CD14-positive monocyte (primary cell): ENCODE measurements at regions not wholly inside any gene's neighbourhood (a gene's known extent, or its start where the extent isn't known, plus 50 kb on each side); places are given as distances from the start of the nearest gene placed in this dataset.
A peak's percentile ranks its signal among the peaks of the same experiment; 100 is the strongest.

Experiments
- DNase-seq, 3 donors: peaks; one replicate each; pipeline ENCODE4 v3.0.0-alpha.2; 2011 to 2022
- H2AFZ ChIP-seq: 2 replicates; pipeline ENCODE4 v1.6.0; 2012; ENCODE audit warnings: mild to moderate bottlenecking, low read depth, low read length, inconsistent platforms; ENCODE audit not compliant: insufficient read depth, poor library complexity, severe bottlenecking
- H3K27ac ChIP-seq, 2 donors: 1 replicate in 1 of 2; 2 replicates in 1 of 2; pipeline ENCODE4 v1.5.1; 2012 to 2013; ENCODE audit warnings: low read length in 2 of 2, control low read depth in 1 of 2, inconsistent platforms in 1 of 2, low read depth in 1 of 2, mild to moderate bottlenecking in 1 of 2
- H3K27me3 ChIP-seq, 2 donors: one replicate each; pipeline versions ENCODE4 v1.6.0 to v1.6.1; 2011 to 2013; ENCODE audit warnings: low read length in 2 of 2; ENCODE audit not compliant: control insufficient read depth in 2 of 2, insufficient read depth in 2 of 2
- H3K36me3 ChIP-seq, 2 donors: replicated peaks in 1 of 2; 1 replicate in 1 of 2; 2 replicates in 1 of 2; pipeline versions ENCODE4 v1.5.1 to v1.6.1; 2012 to 2013; ENCODE audit warnings: low read length in 2 of 2, control low read depth in 1 of 2, inconsistent platforms in 1 of 2, mild to moderate bottlenecking in 1 of 2; ENCODE audit not compliant: insufficient read depth in 2 of 2, control insufficient read depth in 1 of 2
- H3K4me1 ChIP-seq, 2 donors: 1 replicate in 1 of 2; 2 replicates in 1 of 2; pipeline versions ENCODE4 v1.5.1 to v1.6.1; 2012 to 2013; ENCODE audit warnings: low read length in 2 of 2, control low read depth in 1 of 2, inconsistent platforms in 1 of 2, mild to moderate bottlenecking in 1 of 2, moderate library complexity in 1 of 2; ENCODE audit not compliant: insufficient read depth in 2 of 2, control insufficient read depth in 1 of 2
- H3K4me2 ChIP-seq: replicated peaks from 2 replicates; pipeline ENCODE3; 2012; ENCODE audit warnings: low read length, moderate library complexity, mild to moderate bottlenecking; ENCODE audit not compliant: poor library complexity, severe bottlenecking; ENCODE audit errors: extremely low read depth
- H3K4me3 ChIP-seq, 3 experiments: fragments of 200-600 bp in 1 of 3; sonication (generic) in 1 of 3; replicated peaks in 1 of 3; 1 replicate in 2 of 3; 2 replicates in 1 of 3; pipeline ENCODE4 v1.5.1; 2011 to 2013; ENCODE audit warnings: low read length in 3 of 3, mild to moderate bottlenecking in 3 of 3, control low read depth in 2 of 3, low read depth in 2 of 3, inconsistent platforms in 1 of 3, moderate library complexity in 1 of 3
- H3K79me2 ChIP-seq: 2 replicates; pipeline ENCODE4 v1.6.0; 2012; ENCODE audit warnings: mild to moderate bottlenecking, control low read depth, inconsistent platforms, low read length, moderate library complexity; ENCODE audit not compliant: insufficient read depth
- H3K9ac ChIP-seq: 2 replicates; pipeline ENCODE4 v1.6.0; 2017; ENCODE audit warnings: low read length, mild to moderate bottlenecking; ENCODE audit not compliant: insufficient read depth, poor library complexity, severe bottlenecking
- H3K9me3 ChIP-seq, 2 donors: replicated peaks in 1 of 2; 1 replicate in 1 of 2; 2 replicates in 1 of 2; pipeline versions ENCODE4 v1.5.1 to v1.6.1; 2012 to 2013; ENCODE audit warnings: low read length in 2 of 2, control low read depth in 1 of 2; ENCODE audit not compliant: control insufficient read depth in 1 of 2, insufficient read depth in 1 of 2
- H4K20me1 ChIP-seq: 2 replicates; pipeline ENCODE4 v1.6.0; 2012; ENCODE audit warnings: mild to moderate bottlenecking, low read length, control low read depth, moderate library complexity; ENCODE audit not compliant: insufficient read depth
- H3K27ac Mint-ChIP-seq, 7 donors: one replicate each; pipeline ENCODE4 v1.8.0; 2020; ENCODE audit warnings: mild to moderate bottlenecking in 7 of 7, mixed read lengths in 7 of 7, moderate library complexity in 6 of 7, inconsistent platforms in 2 of 7
- H3K27me3 Mint-ChIP-seq, 3 donors: one replicate each; pipeline ENCODE4 v1.8.0; 2021 to 2022; ENCODE audit warnings: low read depth in 3 of 3, mild to moderate bottlenecking in 3 of 3, mixed read lengths in 3 of 3, moderate library complexity in 3 of 3, inconsistent platforms in 1 of 3
- H3K36me3 Mint-ChIP-seq, 2 donors: one replicate each; pipeline ENCODE4 v1.8.0; 2020; ENCODE audit warnings: mixed read lengths in 2 of 2, inconsistent platforms in 1 of 2, mild to moderate bottlenecking in 1 of 2
- H3K4me1 Mint-ChIP-seq: one replicate; pipeline ENCODE4 v1.8.0; 2020; ENCODE audit warnings: mild to moderate bottlenecking, mixed read lengths
- H3K4me3 Mint-ChIP-seq, 2 donors: one replicate each; pipeline ENCODE4 v1.8.0; 2020; ENCODE audit warnings: mild to moderate bottlenecking in 2 of 2, mixed read lengths in 2 of 2, moderate library complexity in 1 of 2
- H3K9me3 Mint-ChIP-seq, 7 donors: one replicate each; pipeline ENCODE4 v1.8.0; 2020 to 2022; ENCODE audit warnings: mixed read lengths in 7 of 7, mild to moderate bottlenecking in 6 of 7, moderate library complexity in 6 of 7, inconsistent platforms in 2 of 7
- CTCF ChIP-seq: fragments of 200-600 bp; IDR thresholded peaks from one replicate; pipeline ENCODE4 v1.8.0; 2022; ENCODE audit warnings: antibody characterized with exemption, mild to moderate bottlenecking
- WGBS: methylation state at CpG from one replicate; pipeline ENCODE4 v1.1.5; 2013; ENCODE audit warnings: missing lambda C conversion rate; ENCODE audit not compliant: insufficient coverage; 5-methylcytosine and 5-hydroxymethylcytosine counted together
- intact Hi-C, 2 donors: fragments of 100-400 bp; cut with micrococcal nuclease; formaldehyde crosslinking; loops; one replicate each; pipeline versions ENCODE4 v1.15.0 to v1.15.1; 2023

- 60% methylated on average over 1 of the region's 6 CpGs for WGBS
- H3K4me3 ChIP-seq, result no peak overlapping the region
- Mint-ChIP-seq H3K36me3 (no peaks in the 10 kb centered on the region), H3K4me3 (no peak overlapping the region), H3K4me1 (peaks cover 4% of the 10 kb centered on the region), H3K9me3 (no peaks in the 10 kb centered on the region), H3K27ac (no peak overlapping the region), H3K27me3 (peaks cover 0 to 2% (median 0%) of the 10 kb centered on the region in 3 donors)
- no peaks in the 10 kb centered on the region for H3K36me3 ChIP-seq
- intact Hi-C loops, result no loop called here
- H2AFZ ChIP-seq, result no peak overlapping the region
- no peak overlapping the region for H3K27ac ChIP-seq
- H3K9ac ChIP-seq, result no peak overlapping the region
- no peaks in the 10 kb centered on the region for H4K20me1 ChIP-seq
- H3K79me2 ChIP-seq, result no peaks in the 10 kb centered on the region
- no peak overlapping the region for H3K4me2 ChIP-seq
- no peaks in the 10 kb centered on the region for H3K9me3 ChIP-seq
- H3K4me1 ChIP-seq, result no peaks in the 10 kb centered on the region
- TF ChIP-seq CTCF, result no peak
- no peaks in the 10 kb centered on the region for H3K27me3 ChIP-seq
- DNase-seq, result no peak
Measured at GRCh38 chr4:89641367-89641687, 195.6 kb downstream of the SNCA start.

- peak in 1 of 3 donors; percentile 3 for DNase-seq
- H3K27ac ChIP-seq, result no peak overlapping the region
- H3K9me3 Mint-ChIP-seq, result no peaks in the 10 kb centered on the region
- no peak overlapping the region for H3K27ac Mint-ChIP-seq
- no peak overlapping the region for H3K4me3 ChIP-seq
- peaks cover 4% of the 10 kb centered on the region for H3K4me1 Mint-ChIP-seq
- no peak overlapping the region for H2AFZ ChIP-seq
- H4K20me1 ChIP-seq, result no peaks in the 10 kb centered on the region
- no peak overlapping the region for H3K4me2 ChIP-seq
- H3K27me3 Mint-ChIP-seq, result peaks cover 0 to 2% (median 0%) of the 10 kb centered on the region in 3 donors
- H3K4me1 ChIP-seq, result no peaks in the 10 kb centered on the region
- no peaks in the 10 kb centered on the region for H3K36me3 Mint-ChIP-seq
- H3K79me2 ChIP-seq, result no peaks in the 10 kb centered on the region
- 77% methylated on average over 14 of the region's 17 CpGs for WGBS
- no peak overlapping the region for H3K4me3 Mint-ChIP-seq
- no peaks in the 10 kb centered on the region for H3K9me3 ChIP-seq
- H3K9ac ChIP-seq, result no peak overlapping the region
- no peaks in the 10 kb centered on the region for H3K27me3 ChIP-seq
- peak; percentile 33 for TF ChIP-seq CTCF
- H3K36me3 ChIP-seq, result no peaks in the 10 kb centered on the region
- intact Hi-C loops, result no loop called here
Measured at GRCh38 chr4:89640620-89641366, 196.2 kb downstream of the SNCA start.
